Osteoblast (primary cell): ENCODE measurements at regions not wholly inside any gene's neighbourhood (a gene's known extent, or its start where the extent isn't known, plus 50 kb on each side); places are given as distances from the start of the nearest gene placed in this dataset.

Experiments used
- DNase-seq: peaks from one replicate; pipeline ENCODE4 v3.0.0; 2011; ENCODE audit warnings: low spot score, mixed read lengths; ENCODE audit not compliant: insufficient read length; ENCODE audit errors: missing footprints
- H2AFZ ChIP-seq: 2 replicates; pipeline ENCODE4 v1.6.0; 2011; ENCODE audit warnings: mild to moderate bottlenecking, low read length
- H3K27ac ChIP-seq: 2 replicates; pipeline ENCODE4 v1.5.1; 2011; ENCODE audit warnings: mild to moderate bottlenecking, low read depth, low read length, moderate library complexity
- H3K27me3 ChIP-seq: 2 replicates; pipeline ENCODE4 v1.6.0; 2012; ENCODE audit warnings: mild to moderate bottlenecking, control low read depth, inconsistent platforms, low read length, moderate library complexity; ENCODE audit not compliant: insufficient read depth
- H3K36me3 ChIP-seq: 2 replicates; pipeline ENCODE4 v1.5.1; 2011; ENCODE audit warnings: mild to moderate bottlenecking, low read length, control low read depth, moderate library complexity; ENCODE audit not compliant: insufficient read depth
- H3K4me1 ChIP-seq: 2 replicates; pipeline ENCODE4 v1.5.1; 2011; ENCODE audit warnings: mild to moderate bottlenecking, low read length, control low read depth, moderate library complexity; ENCODE audit not compliant: insufficient read depth
- H3K4me2 ChIP-seq: 2 replicates; pipeline ENCODE4 v1.6.0; 2011; ENCODE audit warnings: mild to moderate bottlenecking, low read length; ENCODE audit not compliant: insufficient read depth
- H3K4me3 ChIP-seq: fragments of 200-600 bp; sonication (generic); 3 replicates; pipeline ENCODE4 v1.5.1; 2012; ENCODE audit warnings: mild to moderate bottlenecking, low read length, inconsistent platforms; ENCODE audit not compliant: insufficient read depth
- H3K79me2 ChIP-seq: 2 replicates; pipeline ENCODE4 v1.6.0; 2012; ENCODE audit warnings: mild to moderate bottlenecking, low read length, control low read depth, inconsistent platforms; ENCODE audit not compliant: insufficient read depth
- H3K9me3 ChIP-seq: 2 replicates; pipeline ENCODE4 v1.5.1; 2011; ENCODE audit warnings: low read depth, low read length, control low read depth
- H4K20me1 ChIP-seq: 2 replicates; pipeline ENCODE4 v1.6.0; 2012; ENCODE audit warnings: mild to moderate bottlenecking, low read length, control low read depth; ENCODE audit not compliant: insufficient read depth
- CTCF ChIP-seq: IDR thresholded peaks from 2 replicates; pipeline ENCODE4 v1.5.1; 2011; ENCODE audit warnings: mild to moderate bottlenecking, low read depth, low read length, moderate library complexity; ENCODE audit errors: extremely low read depth

GRCh38 chr3:111324645-111325044, 217.4 kb upstream of the CD96 start:
- no peak for DNase-seq
- Histone ChIP-seq H3K79me2 (no peaks in the 10 kb centered on the region), H3K4me3 (no peak overlapping the region), H4K20me1 (no peaks in the 10 kb centered on the region), H3K9me3 (no peaks in the 10 kb centered on the region), H3K27me3 (no peaks in the 10 kb centered on the region), H3K36me3 (no peaks in the 10 kb centered on the region), H3K27ac (no peak overlapping the region), H2AFZ (peak overlapping the region; percentile 43), H3K4me1 (no peaks in the 10 kb centered on the region), H3K4me2 (no peak overlapping the region)
- TF ChIP-seq CTCF, result no peak

GRCh38 chr3:111325160-111325718, 216.8 kb upstream of the CD96 start:
- TF ChIP-seq CTCF, result no peak
- H3K9me3 ChIP-seq, result no peaks in the 10 kb centered on the region
- H2AFZ ChIP-seq, result peak overlapping the region; percentile 10

GRCh38 chr3:111326144-111326995, 215.6 kb upstream of the CD96 start:
- Histone ChIP-seq H3K36me3 (no peaks in the 10 kb centered on the region), H3K27ac (no peak overlapping the region), H3K4me2 (no peak overlapping the region)

More at GRCh38 chr3:111325160-111325718, 216.8 kb upstream of the CD96 start:
- no peak for DNase-seq
- no peaks in the 10 kb centered on the region for H3K27me3 ChIP-seq
- H3K4me1 ChIP-seq, result no peaks in the 10 kb centered on the region
- no peaks in the 10 kb centered on the region for H4K20me1 ChIP-seq
- no peak overlapping the region for H3K4me3 ChIP-seq
- H3K36me3 ChIP-seq, result no peaks in the 10 kb centered on the region
- no peaks in the 10 kb centered on the region for H3K79me2 ChIP-seq
- no peak overlapping the region for H3K4me2 ChIP-seq
- H3K27ac ChIP-seq, result no peak overlapping the region

More at GRCh38 chr3:111326144-111326995, 215.6 kb upstream of the CD96 start:
- Histone ChIP-seq H3K4me1 (no peaks in the 10 kb centered on the region), H4K20me1 (no peaks in the 10 kb centered on the region), H3K9me3 (no peaks in the 10 kb centered on the region), H3K79me2 (no peaks in the 10 kb centered on the region), H3K4me3 (no peak overlapping the region), H3K27me3 (no peaks in the 10 kb centered on the region), H2AFZ (no peak overlapping the region)
- no peak for TF ChIP-seq CTCF
- no peak for DNase-seq
